ENCODE measurements at regions not wholly inside any gene's neighbourhood (a gene's known extent, or its start where the extent isn't known, plus 50 kb on each side); places are given as distances from the start of the nearest gene placed in this dataset.
"Not testable (repeated sequence)": the region's sequence is repeated elsewhere in the genome, so short reads cannot be mapped to it uniquely, and the experiment has no call there.

DNA sequence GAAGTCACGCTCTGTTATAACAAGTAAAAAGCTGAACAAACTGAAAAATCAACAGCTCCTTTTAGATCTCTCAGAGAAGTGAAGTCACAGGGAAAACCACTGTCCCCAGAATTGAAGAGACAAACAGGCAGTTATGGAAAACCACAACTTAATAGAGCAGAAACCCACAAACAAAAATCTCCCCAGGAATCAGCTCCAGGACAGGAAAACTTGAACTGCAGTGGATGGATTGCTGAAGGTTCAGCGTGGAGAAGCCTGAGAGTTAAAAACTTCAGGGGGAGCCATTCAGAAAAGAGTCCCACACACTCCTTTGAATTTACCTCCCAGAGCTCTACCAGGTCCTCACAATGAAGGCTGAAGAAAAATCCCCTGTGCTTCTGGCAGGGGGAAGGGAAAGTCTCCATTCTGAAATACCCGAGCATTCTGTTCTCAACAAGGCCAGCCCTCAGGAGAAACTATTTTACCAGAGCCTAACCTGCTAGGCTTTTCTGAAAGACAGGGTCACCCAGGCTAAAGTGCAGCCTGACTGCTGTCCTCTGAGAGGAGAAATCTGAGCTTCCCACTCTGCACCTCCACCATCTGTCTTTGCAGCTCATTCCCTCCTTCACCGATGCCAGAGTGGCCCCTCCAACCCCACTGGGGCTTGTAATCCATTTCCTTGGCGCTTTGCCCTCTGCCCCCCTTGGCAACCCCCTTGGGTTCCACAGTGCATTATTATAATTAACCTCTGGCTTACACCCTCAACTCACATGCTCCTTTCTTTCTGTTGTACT is 65.0 kb upstream of the CCNY start:
- DNase-seq (no peak), ATAC-seq (no peak)
- no peaks in the 10 kb centered on the region for H3K9me3 ChIP-seq
- no peak overlapping the region for H3K4me3 ChIP-seq
- H3K36me3 ChIP-seq: no peaks in the 10 kb centered on the region
- H3K4me1 ChIP-seq: peaks cover 11% of the 10 kb centered on the region
- no peak for TF ChIP-seq CTCF (IDR thresholded peaks at IDR 0.05)
- H3K27ac ChIP-seq: no peak overlapping the region
- H3K27me3 ChIP-seq (ENCODE audit: low read depth): no peaks in the 10 kb centered on the region
- intact Hi-C loops (cut with DNase I): no loop called here

- H3K27ac ChIP-seq; H3K27me3 ChIP-seq (ENCODE audit: low read depth); intact Hi-C loops (cut with DNase I); ATAC-seq; H3K9me3 ChIP-seq; H3K4me3 ChIP-seq; DNase-seq; H3K36me3 ChIP-seq: not testable (repeated sequence)
- H3K4me1 ChIP-seq: peaks cover 11% of the 10 kb centered on the region
These were observed 64.5 kb upstream of the CCNY start for GRCh38 chr10:35271859-35272165.

- H3K9me3 ChIP-seq; H3K27ac ChIP-seq; ATAC-seq; H3K4me3 ChIP-seq; H3K4me1 ChIP-seq; DNase-seq; intact Hi-C loops (cut with DNase I); H3K36me3 ChIP-seq; H3K27me3 ChIP-seq (ENCODE audit: low read depth): not testable (repeated sequence)
These were observed 63.9 kb upstream of the CCNY start for GRCh38 chr10:35272401-35272800.

GRCh38 chr10:35273994-35274393 is 62.3 kb upstream of the CCNY start:
- H3K4me3 ChIP-seq; H3K9me3 ChIP-seq; H3K27ac ChIP-seq; ATAC-seq; DNase-seq; H3K36me3 ChIP-seq; H3K27me3 ChIP-seq (ENCODE audit: low read depth); H3K4me1 ChIP-seq; intact Hi-C loops (cut with DNase I): not testable (repeated sequence)

- H3K27ac ChIP-seq: no peak overlapping the region
- ATAC-seq: no peak
- no peaks in the 10 kb centered on the region for H3K4me1 ChIP-seq
- intact Hi-C loops (cut with DNase I): no loop called here
- no peaks in the 10 kb centered on the region for H3K9me3 ChIP-seq
- TF ChIP-seq CTCF (IDR thresholded peaks at IDR 0.05): no peak
- H3K4me3 ChIP-seq: no peak overlapping the region
- H3K27me3 ChIP-seq (ENCODE audit: low read depth): no peaks in the 10 kb centered on the region
- H3K36me3 ChIP-seq: no peaks in the 10 kb centered on the region
- DNase-seq: no peak
These were observed 61.7 kb upstream of the CCNY start for GRCh38 chr10:35274498-35275060.

GRCh38 chr10:35276889-35277288 is 59.4 kb upstream of the CCNY start:
- Histone ChIP-seq H3K4me1 (no peaks in the 10 kb centered on the region), H3K27ac (no peak overlapping the region), H3K36me3 (no peaks in the 10 kb centered on the region), H3K4me3 (no peak overlapping the region), H3K9me3 (no peaks in the 10 kb centered on the region), H3K27me3 (ENCODE audit: low read depth) (no peaks in the 10 kb centered on the region)
- no peak for DNase-seq
- ATAC-seq: no peak
- no peak for TF ChIP-seq CTCF (IDR thresholded peaks at IDR 0.05)
- intact Hi-C loops (cut with DNase I): no loop called here

GRCh38 chr10:35280246-35280645 is 56.1 kb upstream of the CCNY start:
- H3K27ac ChIP-seq; intact Hi-C loops (cut with DNase I); H3K4me3 ChIP-seq; ATAC-seq; H3K36me3 ChIP-seq; H3K4me1 ChIP-seq; H3K9me3 ChIP-seq; DNase-seq; H3K27me3 ChIP-seq (ENCODE audit: low read depth): not testable (repeated sequence)
